ENCODE measurements at regions not wholly inside any gene's neighbourhood (a gene's known extent, or its start where the extent isn't known, plus 50 kb on each side); places are given as distances from the start of the nearest gene placed in this dataset.

DNA sequence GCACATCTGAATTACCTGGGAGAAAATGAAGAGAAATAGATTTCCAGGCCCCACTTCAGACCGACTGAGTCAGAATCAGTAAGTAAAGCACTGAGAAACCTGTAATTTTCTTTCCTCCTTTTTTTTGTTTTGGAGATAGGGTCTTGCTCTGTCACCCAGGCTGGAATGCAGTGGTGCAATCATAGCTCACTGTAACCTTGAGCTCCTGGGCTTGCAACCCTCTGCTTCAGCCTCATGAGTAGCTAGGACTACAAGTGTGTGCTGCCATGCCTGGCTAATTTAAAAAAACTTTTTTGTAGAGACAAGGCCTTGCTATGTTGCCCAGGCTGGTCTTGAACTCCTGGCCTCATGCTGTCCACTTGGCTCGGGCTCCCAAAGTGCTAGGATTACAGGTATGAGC is 260.2 kb downstream of the STK31 start:
- no peak for DNase-seq (ENCODE audit: low read depth in 4 of 4, low spot score in 2 of 4)

DNA sequence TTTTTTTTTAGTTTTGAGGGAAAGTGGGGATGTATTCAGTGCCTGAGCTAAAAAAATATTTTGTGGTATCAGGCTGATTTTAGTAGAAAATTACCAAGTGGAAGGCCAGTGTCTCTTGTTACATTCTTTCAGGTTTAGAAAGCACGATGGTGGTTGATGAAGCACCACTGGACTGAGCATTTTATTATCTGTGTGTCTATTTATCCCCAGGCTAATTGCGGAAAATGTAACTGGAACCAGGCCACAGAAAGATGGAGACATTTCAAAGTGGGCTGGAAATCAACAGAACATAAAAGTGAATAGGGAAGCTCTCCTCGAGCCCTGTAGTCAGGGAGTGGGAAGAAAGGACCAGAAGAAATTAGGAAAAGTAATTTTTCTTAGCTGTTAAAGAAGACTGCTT is 261.0 kb downstream of the STK31 start:
- DNase-seq (ENCODE audit: low read depth in 4 of 4, low spot score in 2 of 4): no peak

DNA sequence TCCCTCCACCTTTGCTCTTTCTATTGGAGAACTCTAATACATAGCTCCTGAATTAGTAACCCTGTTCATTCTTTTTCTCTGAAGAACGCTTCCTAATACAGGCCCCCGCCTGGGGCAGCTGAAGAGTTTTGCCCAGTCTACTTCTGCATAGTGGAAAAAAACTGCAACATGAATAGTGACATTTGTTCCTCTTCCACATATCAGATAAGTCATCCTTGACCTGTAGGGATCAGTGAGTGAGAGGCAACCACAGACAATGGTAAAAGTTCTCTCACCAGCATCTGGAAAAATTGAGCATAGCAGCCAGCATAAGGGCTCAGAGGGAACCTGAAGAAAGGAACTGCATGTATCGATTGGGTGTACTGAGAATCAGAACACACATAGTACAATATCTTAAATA is 262.0 kb downstream of the STK31 start:
- DNase-seq (ENCODE audit: low read depth in 4 of 4, low spot score in 2 of 4): no peak

DNA sequence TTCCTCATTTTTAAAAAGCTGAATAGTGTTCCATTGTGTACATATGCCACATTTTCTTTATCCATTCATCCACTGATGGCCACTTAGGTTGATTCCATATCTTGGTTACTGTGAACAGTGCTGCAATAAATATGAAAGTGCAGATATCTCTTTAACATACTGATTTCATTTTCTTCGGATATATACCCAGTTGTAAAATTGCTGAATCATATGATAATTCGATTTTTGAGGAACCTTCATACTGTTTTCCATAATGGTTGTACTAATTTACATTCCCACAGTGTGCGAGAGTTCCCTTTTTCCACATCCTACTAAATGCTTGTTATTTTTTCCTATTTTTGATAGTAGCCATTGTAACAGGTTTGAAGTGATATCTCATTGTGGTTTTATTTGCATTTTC is 263.2 kb downstream of the STK31 start:
- DNase-seq (ENCODE audit: low read depth in 4 of 4, low spot score in 2 of 4): no peak

DNA sequence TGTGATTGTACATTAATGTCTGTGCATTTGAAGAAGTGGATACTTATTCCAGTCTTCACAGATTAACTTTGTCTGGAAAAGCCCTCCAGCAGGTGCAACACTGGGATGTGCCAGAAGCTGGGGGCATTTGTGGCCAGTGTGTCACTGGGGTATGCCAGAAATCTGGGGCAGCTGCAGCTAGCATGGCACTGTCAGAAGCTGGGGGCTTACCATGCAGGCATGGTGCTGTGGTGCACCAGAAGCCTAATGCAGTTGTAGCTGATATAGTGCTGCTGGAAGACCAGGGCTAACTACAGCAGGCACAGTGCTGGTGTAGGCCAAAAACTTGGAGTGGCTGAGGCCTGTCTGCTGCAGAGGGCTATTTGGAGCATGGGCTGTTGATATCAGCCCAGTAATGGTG is 270.1 kb downstream of the STK31 start:
- no peak for DNase-seq (ENCODE audit: low read depth in 4 of 4, low spot score in 2 of 4)

DNA sequence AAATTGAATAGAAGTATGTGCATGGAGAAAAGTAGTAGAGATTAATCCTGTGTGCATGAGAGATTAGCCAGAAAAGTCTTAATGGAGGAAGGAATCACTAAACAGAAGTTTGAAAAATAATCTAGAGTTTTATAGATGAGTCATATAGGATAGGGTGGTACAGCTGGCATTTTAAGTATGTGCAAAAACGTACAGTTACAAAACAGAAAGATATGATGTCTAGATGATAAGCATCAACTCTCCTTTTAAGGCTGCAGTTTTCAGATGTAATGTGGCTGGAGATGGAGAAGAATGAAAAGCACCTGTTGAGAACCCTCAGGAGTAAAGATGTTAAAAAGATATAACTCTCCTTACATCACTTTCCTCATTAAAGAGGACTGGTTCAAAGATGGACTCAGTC is 271.3 kb downstream of the STK31 start:
- no peak for DNase-seq (ENCODE audit: low read depth in 4 of 4, low spot score in 2 of 4)

DNA sequence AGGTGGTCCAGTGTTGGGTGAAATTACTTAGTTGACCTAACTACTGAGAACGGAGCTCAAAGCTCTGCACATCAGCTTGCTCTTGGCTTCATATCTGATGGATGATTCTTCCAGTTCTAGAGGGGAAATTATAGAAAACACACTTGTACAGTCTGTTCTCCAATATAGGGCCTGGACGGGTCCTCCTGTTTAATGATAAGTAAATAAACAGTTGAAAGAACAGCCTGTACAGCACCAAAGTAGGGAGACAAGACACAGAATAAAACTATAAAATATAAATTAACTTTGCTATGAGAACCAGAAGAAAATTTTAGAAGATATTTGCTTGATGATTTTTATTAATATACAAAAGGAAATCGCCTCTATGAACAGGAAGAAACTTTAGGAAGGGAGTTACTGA is 271.7 kb downstream of the STK31 start:
- no peak for DNase-seq (ENCODE audit: low read depth in 4 of 4, low spot score in 2 of 4)

DNA sequence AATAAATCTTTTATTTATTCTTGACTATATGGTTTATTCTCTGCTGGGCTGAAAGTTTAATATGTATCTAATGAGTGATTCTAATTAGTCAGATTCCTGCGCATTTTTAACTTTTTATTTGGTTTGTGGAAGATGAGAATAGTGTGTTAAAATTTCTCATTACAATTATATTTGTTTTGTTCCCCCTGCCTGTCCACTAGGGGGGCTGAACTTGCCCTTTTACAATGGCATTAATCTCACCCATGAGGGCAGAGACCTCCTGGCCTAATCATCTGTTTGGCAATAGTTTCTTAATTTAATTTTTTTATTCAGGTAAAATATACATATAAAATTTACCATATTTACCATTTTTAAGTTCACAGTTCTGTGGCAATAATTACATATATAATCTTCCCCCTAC is 278.5 kb upstream of the NPY start:
- no peak for DNase-seq (ENCODE audit: low read depth in 4 of 4, low spot score in 2 of 4)

DNA sequence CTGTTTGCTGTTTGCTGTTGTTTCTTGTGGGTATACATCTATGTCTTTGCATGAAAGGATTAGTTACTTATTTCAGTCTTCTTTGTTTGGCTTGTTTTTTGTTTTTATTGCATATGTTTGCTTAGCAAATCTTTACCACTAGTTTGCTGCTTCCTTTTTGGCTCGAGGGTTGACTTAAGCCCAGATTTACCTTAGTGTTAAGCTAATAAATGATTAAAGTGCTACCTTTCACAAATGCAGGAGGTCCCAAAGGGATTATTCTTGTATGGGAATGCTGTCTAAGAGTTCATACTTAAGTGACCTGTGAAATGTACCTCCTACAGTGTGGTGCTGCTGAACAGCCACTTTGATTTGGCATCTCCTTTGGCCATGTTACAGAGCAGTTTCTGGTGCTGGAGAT is 273.5 kb upstream of the NPY start:
- DNase-seq (ENCODE audit: low read depth in 4 of 4, low spot score in 2 of 4): no peak

DNA sequence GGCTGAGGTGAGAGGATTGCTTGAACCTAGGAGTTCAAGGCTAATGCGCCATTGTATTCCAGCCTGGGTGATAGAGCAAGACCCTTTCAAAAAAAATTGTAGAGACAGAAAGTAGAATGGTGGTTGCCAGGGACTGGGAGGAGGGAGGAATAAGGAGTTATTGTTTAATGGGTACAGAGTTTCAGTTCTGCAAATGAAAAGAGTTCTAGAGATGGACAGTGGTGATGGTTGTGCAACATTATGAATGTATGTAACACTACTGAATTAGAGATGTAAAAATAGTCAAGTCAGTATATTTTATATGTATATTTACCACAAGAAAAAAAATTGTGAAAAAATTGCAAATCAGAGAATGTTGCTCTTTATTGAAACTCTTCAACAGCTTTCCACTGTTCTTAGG is 266.5 kb upstream of the NPY start:
- DNase-seq (ENCODE audit: low read depth in 4 of 4, low spot score in 2 of 4): no peak

DNA sequence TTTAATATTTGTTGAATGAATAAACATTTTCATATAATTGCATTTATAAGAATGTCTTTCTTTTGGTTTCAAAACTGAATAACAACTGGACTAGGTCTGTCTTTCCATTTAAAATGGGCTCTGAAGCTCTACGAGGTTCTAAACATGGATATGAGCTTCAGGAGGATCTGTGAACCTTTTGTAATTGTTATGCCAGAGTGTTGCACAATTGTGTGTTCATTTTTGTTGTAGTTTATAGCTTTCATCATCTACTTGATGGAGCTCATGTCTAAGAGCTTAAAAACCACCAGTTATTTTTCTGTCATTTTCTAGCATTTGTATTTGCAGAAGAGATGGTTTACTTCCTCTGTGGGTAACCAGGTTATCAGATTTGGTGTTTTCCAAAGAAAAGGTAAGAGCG is 265.7 kb upstream of the NPY start:
- no peak for DNase-seq (ENCODE audit: low read depth in 4 of 4, low spot score in 2 of 4)

DNA sequence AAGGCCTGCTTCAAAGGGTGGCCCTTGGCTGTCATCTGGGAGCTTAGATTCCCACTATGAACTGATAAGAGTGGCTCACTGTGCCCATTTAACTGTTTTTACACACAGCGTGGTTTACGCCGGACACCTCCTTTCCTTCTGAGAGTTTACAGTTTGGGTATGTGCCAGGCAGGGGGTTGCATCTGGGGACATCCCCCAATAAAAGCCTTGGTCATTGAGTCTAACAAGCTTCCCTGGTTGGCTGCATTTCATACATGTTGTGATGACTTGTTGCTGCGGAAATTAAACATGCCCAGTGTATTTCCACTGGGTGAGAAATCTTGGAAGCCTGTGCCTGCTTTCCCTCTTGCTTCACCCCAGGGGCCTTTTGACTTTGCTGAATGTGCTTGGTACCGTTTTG is 264.1 kb upstream of the NPY start:
- DNase-seq (ENCODE audit: low read depth in 4 of 4, low spot score in 2 of 4): no peak

DNA sequence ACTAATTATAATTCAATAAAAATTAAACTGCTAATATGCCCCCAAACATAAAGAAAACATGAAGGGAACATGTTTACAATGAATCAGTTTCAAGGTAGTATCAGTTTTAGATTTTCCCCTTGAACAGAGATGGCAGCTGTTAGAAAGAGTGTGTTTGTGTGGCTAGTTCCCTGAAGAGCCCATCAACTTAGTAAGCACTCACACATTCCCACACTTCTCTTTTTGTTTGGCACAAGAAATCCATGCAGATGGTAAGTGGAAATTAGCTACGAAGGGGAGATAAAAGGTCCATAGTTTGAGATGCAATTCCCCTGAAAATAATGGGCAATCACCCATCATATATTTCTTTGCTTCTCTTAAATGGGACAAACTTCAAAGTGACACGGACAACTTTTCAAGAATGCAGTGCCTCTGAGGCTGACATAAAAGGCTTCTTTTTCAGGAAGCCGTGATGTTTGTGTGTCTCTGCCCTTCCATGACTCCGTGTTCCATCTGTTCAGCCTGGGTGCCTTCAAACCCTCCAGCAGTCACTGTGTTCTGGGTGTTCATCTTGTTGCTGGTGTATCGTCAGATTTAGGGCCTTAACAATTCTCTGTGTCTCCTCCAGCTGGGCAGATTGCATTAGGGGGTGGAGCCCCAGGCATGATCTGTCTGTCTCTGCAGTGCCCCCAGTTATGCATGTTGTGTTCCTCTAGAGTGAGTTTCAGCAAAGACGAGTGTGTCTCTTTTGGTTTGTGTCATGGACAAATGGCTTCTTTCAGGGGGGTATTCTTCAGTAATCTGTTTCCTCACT is 259.5 kb upstream of the NPY start:
- DNase-seq (ENCODE audit: low read depth in 4 of 4, low spot score in 2 of 4): no peak

DNA sequence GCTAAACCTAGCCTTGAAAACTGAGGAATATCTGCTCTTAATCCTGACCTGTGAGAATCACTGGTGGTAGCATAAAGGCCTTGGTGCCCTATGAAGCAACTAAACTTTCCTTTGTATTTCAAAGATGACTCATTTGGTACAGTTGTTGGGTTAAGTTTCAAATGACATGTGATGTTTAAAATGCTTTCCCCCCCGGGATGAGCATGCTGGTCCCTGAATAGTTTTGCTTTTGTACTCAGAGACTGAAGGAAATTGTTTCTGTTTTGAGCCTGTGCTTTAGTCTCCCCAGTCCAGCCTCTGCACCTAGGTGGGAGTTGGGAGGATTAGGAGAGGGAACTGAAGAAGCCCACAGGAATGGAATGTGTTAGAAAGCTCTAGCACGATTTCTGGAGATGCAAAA is 258.9 kb upstream of the NPY start:
- no peak for DNase-seq (ENCODE audit: low read depth in 4 of 4, low spot score in 2 of 4)

DNA sequence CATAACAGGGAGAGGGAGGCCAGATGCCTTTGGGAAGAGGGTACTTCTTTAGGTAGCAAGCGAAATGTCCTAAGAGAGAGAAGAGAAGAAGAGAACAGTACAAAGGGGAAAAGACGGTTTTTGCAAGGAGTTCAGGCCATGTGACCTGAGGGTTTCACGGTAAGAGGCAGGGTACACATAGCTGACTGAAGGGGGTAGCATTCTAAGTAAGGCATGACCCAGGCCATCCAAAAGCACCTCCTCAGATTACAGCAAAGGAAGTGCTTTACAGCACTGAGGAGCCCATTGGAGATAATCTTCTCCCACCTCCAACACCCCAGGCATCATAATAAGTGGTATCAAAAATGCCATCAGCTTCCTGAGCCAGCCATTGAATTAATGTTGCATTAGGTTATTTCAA is 258.2 kb upstream of the NPY start:
- DNase-seq (ENCODE audit: low read depth in 4 of 4, low spot score in 2 of 4): no peak

DNA sequence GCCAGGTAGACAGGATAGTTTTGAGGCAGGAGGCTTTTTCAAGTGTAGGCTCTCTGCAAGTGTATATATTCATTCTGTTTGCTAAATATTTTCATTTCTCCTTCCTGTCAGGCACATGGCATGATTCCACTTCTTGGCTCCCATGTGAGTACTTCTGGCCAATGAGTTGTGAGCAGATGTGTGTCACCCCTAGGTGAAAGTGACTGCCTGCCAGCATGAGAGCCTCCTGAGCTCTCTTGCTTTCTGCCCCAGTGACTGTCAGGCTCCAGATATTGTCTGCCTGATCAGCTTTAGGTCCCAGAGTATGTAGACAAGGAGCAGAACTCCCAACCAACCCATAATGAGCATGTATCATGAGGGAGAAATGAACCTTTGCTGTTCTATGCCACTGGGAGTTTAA is 257.6 kb upstream of the NPY start:
- DNase-seq (ENCODE audit: low read depth in 4 of 4, low spot score in 2 of 4): no peak

DNA sequence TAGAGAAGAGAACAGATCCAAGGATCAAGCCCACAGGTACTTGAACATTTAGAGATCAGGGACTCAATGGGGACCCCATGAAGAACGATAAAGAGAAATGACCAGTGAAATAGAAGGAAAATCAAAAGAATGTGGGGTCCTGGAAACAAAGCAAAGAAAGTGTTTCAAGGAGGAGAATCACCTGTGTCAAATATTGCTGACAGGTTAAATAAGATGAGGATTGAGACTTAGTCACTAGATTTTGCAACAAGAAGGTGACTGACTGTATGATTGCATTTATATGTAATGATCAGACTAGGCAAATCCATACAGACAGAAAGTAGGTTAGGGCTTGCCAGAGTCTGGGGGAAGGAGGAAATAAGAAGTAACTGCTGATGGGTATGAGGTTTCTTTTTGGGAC is 254.9 kb upstream of the NPY start:
- DNase-seq (ENCODE audit: low read depth in 4 of 4, low spot score in 2 of 4): no peak

DNA sequence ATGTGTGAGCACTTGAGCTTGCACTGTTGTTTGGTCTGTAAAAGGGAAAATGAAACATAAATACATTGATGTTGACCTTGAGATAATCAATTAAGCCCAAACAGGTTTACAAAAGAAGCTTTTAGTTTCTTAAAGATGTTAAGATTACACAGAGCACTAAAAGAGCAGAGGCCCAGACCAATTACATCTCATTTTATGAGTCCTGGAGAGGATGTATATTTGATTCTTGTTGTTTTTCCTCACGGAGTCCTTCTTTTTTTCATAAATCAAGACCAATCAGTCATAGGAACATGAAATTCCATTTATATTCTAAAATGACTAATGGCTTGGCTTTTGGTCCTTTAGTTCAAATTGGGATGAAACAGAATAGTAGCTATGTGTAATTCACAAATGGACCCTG is 249.7 kb upstream of the NPY start:
- DNase-seq (ENCODE audit: low read depth in 4 of 4, low spot score in 2 of 4): no peak

DNA sequence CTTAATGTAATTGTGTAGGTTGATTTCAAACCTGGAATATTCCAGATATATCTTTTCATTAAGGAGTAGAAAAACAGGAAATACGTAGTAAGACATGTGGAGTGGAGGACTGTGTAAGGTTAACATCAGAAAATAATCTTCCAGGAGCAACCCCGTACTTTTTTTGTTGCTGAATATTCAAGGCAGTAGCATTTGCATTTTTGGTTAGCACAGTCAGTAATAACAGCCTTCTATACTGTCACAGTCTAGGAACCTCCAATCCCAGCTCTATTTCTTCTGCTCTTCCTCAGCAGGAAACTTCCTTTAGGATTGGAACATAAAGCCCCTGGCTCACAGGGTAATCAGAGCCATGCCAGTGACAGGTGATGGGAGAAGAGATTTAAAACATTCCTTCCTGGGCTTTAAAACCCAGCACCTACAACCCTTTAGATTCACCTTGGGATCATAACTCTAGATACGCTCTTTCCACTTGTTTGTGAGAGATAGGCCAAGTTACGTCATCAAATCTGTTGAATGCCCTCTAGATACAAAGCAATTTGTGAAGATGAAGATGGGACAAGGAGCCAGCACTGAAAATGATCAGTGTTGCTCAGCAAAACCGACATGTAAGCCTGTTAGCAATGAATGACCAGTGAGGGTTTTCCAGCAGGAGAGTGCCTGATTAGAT is 248.5 kb upstream of the NPY start:
- no peak for DNase-seq (ENCODE audit: low read depth in 4 of 4, low spot score in 2 of 4)

DNA sequence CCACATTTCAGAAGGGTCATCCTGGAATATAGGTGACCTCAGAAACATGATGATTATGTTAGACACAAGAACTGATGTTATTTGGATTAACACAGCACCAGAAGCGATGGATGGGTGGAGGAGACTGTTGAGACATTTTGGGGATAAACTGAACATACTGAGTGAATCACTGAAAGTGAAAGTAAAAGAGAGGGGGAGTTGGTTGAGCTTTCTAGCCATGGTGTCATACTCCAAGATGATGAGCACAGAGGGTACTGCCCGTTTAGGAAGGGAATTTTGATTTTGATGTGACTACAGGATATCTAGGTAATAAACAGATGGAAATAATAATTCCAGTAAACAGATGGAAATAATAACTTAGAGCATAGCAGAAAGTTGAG is 248.0 kb upstream of the NPY start:
- no peak for DNase-seq (ENCODE audit: low read depth in 4 of 4, low spot score in 2 of 4)

DNA sequence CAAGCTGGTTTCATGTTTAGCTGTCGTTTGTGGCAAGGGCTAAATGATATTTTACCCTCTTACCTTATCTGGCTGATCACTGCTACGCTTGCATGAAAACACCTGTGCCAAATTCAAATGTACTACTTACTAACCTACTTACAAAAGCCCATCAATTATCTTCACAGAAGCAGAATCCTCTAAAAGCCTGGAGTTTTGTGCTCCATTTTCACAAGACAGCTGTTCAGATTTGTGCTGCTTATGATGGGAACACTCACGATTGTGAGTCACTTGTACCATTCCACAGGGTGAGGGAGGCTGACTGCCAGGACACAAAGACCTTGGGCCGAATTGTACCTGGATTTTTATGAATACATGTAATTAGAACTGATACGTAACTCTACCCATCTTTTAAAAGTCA is 245.0 kb upstream of the NPY start:
- DNase-seq (ENCODE audit: low read depth in 4 of 4, low spot score in 2 of 4): no peak

DNA sequence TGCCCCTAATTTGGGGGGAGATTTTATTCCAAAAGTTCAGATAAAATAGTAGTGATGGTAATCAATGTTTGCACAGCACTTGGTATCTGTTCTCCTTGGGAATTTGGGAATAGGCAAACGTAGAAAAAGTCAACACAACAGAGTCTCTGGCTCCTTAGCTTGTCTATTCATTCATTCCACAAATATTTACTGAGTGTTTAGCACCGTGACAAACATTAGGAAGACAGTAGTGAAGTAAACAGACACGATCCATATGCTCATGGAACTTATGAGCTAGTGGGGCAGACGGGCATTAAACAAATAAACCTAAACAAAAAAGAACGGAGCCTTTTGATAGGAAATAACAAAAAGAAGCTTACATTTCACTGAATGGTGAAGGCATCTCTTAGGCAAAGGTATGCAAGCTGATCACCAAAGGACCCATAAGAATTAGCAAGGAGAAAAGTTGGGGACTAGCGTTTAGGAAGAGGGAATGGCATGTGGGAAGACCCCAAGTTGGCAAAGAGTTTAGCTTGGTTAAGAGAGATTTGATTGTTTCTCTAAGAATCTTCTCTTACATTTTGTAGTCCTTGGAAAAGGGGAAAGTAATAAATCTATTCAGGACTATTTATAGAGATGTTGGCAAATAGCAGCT is 243.9 kb upstream of the NPY start:
- no peak for DNase-seq (ENCODE audit: low read depth in 4 of 4, low spot score in 2 of 4)

All from left renal cortex interstitium (tissue), 4 donors.